Cardiac muscle cell (in vitro differentiated cells and primary cell): ENCODE measurements at regions not wholly inside any gene's neighbourhood (a gene's known extent, or its start where the extent isn't known, plus 50 kb on each side); places are given as distances from the start of the nearest gene placed in this dataset.

Source experiments
- DNase-seq, 2 donors: peaks; one replicate each; pipeline versions ENCODE4 v3.0.0 to v3.0.0-alpha.2; 2010 to 2017; ENCODE audit warnings: low read depth in 1 of 2, low spot score in 1 of 2
- H3K27ac ChIP-seq: fragments of 200-600 bp; sonication (generic); 2 replicates; pipeline ENCODE4 v1.5.1; 2016
- H3K27me3 ChIP-seq: fragments of 200-600 bp; sonication (generic); 2 replicates; pipeline ENCODE4 v1.6.0; 2016; ENCODE audit warnings: control low read depth
- H3K36me3 ChIP-seq: fragments of 200-600 bp; sonication (generic); 2 replicates; pipeline ENCODE4 v1.5.1; 2016; ENCODE audit warnings: control low read depth
- H3K4me1 ChIP-seq: fragments of 200-600 bp; sonication (generic); 2 replicates; pipeline ENCODE4 v1.8.1; 2017; ENCODE audit warnings: low read depth, mild to moderate bottlenecking, mixed run types
- H3K4me3 ChIP-seq: fragments of 200-600 bp; sonication (generic); 2 replicates; pipeline ENCODE4 v1.5.1; 2016; ENCODE audit warnings: mild to moderate bottlenecking
- H3K9me3 ChIP-seq: fragments of 200-600 bp; sonication (generic); 2 replicates; pipeline ENCODE4 v1.5.1; 2017; ENCODE audit warnings: low read depth, mild to moderate bottlenecking, control low read depth
- TF ChIP-seq, protein P1 (sequence below): IDR thresholded peaks from 2 replicates; pipeline ENCODE4 v1.5.1; 2012; ENCODE audit warnings: low read depth, mild to moderate bottlenecking, low read length

DNA sequence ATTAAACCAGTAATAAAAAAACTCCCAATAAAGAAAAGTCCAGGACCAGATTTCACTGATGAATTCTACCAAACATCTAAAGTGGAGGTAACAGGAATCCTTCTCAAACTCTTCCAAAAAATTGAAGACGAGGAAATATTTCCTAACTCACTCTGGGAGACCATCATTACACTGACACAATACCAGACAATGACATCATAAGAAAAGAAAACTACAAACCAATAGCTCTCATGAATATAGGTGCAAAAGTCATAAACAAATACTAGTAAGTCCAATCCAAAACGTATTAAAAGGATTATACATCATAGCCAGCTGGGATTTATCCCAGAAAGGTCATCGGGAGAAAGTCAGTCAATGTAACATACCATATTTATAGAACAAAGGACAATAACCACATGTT is 94.0 kb upstream of the RAB18 start:
- TF ChIP-seq, protein P1, sequence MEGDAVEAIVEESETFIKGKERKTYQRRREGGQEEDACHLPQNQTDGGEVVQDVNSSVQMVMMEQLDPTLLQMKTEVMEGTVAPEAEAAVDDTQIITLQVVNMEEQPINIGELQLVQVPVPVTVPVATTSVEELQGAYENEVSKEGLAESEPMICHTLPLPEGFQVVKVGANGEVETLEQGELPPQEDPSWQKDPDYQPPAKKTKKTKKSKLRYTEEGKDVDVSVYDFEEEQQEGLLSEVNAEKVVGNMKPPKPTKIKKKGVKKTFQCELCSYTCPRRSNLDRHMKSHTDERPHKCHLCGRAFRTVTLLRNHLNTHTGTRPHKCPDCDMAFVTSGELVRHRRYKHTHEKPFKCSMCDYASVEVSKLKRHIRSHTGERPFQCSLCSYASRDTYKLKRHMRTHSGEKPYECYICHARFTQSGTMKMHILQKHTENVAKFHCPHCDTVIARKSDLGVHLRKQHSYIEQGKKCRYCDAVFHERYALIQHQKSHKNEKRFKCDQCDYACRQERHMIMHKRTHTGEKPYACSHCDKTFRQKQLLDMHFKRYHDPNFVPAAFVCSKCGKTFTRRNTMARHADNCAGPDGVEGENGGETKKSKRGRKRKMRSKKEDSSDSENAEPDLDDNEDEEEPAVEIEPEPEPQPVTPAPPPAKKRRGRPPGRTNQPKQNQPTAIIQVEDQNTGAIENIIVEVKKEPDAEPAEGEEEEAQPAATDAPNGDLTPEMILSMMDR = no peak
- H3K4me1 ChIP-seq = no peaks in the 10 kb centered on the region

DNA sequence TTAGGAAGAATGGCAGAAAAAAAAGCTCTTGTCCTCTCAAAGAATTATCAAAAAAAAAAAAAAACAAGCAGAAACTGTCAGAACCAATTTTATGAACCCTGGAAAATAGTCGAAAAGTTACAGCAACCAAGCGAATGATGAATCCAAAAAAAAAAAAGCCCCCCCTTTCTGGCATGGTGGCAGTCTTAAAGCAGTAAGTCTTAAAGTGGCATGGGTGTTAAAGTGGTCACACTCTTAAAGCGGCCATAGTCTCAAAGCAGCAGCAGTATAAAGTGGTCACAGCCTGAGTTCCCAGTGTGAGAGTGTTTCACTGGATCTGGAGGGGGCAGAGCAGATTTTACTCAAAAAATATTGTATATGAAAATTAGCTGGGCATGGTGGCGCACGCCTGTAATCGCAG is 96.8 kb upstream of the RAB18 start:
- TF ChIP-seq, protein P1 = no peak
- Histone ChIP-seq H3K9me3 (no peaks in the 10 kb centered on the region), H3K27ac (no peak overlapping the region), H3K4me3 (no peak overlapping the region), H3K27me3 (no peaks in the 10 kb centered on the region), H3K4me1 (no peaks in the 10 kb centered on the region), H3K36me3 (no peaks in the 10 kb centered on the region)
- DNase-seq = no peak

More for the DNA sequence above, 94.0 kb upstream of the RAB18 start:
- DNase-seq = no peak
- no peaks in the 10 kb centered on the region for H3K27me3 ChIP-seq
- no peak overlapping the region for H3K27ac ChIP-seq
- H3K36me3 ChIP-seq = no peaks in the 10 kb centered on the region
- no peak overlapping the region for H3K4me3 ChIP-seq
- no peaks in the 10 kb centered on the region for H3K9me3 ChIP-seq

DNA sequence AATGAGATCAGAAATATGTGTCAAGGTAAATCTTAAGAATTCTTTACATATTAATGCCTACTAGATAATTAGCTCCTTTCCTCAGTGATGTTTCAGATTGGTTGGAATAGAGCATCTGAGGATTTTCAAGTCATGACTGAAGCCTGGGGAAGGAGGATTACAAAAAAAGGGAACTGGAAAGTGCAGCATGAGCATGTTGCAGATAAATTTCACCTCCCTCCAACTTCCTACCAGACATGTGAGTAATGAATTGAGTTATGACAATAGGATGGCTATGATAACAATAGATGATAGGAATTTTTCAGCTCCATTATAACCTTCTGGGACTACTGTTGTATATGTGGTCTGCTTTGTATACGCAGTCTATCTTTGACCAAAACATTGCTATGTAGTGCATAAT is 104.2 kb upstream of the RAB18 start:
- H3K4me3 ChIP-seq = no peak overlapping the region
- no peak for DNase-seq
- no peaks in the 10 kb centered on the region for H3K4me1 ChIP-seq
- no peak overlapping the region for H3K27ac ChIP-seq
- H3K36me3 ChIP-seq = no peaks in the 10 kb centered on the region
- no peaks in the 10 kb centered on the region for H3K27me3 ChIP-seq
- TF ChIP-seq, protein P1 = no peak
- no peaks in the 10 kb centered on the region for H3K9me3 ChIP-seq

DNA sequence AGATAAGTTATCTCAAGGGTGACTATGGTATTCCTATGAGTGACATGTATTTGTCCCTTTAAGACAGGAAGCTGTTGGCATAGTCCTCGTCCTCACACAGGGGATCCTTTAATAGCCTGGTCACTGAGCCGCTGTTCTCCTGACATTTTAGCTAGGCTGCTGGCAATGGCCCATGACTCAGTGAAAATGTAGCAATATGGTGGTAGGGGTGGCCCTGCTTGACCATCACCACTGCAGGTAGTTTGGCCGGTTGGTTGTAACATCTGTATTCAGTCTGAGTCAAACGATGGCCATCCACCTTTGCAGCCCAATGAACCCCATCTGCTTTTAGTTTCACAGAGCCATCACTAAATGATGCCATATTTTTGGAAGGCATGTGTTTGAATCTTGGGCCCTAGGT is 110.1 kb upstream of the RAB18 start:
- H3K9me3 ChIP-seq = no peaks in the 10 kb centered on the region
- H3K27me3 ChIP-seq = no peaks in the 10 kb centered on the region
- no peak overlapping the region for H3K4me3 ChIP-seq
- no peak overlapping the region for H3K27ac ChIP-seq
- H3K4me1 ChIP-seq = no peaks in the 10 kb centered on the region
- TF ChIP-seq, protein P1 = no peak
- no peak for DNase-seq
- no peaks in the 10 kb centered on the region for H3K36me3 ChIP-seq

DNA sequence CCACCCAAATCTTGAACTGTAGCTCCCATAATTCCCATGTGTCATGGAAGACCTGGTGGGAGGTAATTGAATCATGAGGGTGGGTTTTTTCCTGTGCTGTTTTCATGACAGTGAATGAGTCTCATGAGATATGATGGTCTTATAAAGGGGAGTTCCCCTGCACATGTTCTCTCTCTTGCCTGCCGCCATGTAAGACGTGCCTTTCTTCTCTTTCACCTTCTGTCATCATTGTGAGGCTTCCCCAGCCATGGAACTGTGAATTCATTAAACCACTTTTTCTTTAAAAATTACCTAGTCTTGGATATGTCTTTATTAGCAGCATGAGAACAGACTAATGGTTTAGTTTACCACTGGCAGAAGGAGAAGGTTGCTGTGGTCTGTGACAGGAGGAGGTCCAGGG is 111.5 kb upstream of the RAB18 start:
- Histone ChIP-seq H3K4me3 (no peak overlapping the region), H3K27me3 (no peaks in the 10 kb centered on the region), H3K4me1 (no peaks in the 10 kb centered on the region), H3K27ac (no peak overlapping the region), H3K36me3 (no peaks in the 10 kb centered on the region), H3K9me3 (no peaks in the 10 kb centered on the region)
- TF ChIP-seq, protein P1 = no peak
- DNase-seq = no peak

DNA sequence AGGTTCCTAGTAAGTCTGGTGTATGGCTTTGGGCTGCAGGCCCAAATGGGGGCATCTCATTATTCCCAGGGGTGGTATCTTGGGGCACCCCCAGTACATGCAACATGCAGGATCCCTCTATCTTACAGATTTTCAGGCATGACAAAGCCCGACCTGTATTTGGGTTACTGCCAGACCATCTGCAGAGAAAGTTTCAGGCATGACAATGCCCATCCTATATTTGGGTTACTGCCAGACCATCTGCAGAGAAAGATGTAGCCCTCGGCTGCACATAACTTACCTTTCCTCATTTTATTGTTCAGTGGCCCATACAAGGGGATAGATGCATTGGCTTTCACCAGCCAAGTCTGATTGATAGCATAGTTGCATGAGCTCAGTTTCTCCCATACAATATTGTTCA is 112.2 kb upstream of the RAB18 start:
- Histone ChIP-seq H3K27ac (no peak overlapping the region), H3K4me1 (no peaks in the 10 kb centered on the region), H3K4me3 (no peak overlapping the region), H3K9me3 (no peaks in the 10 kb centered on the region), H3K27me3 (no peaks in the 10 kb centered on the region), H3K36me3 (no peaks in the 10 kb centered on the region)
- no peak for DNase-seq
- TF ChIP-seq, protein P1 = no peak
